ENCODE measurements at regions not wholly inside any gene's neighbourhood (a gene's known extent, or its start where the extent isn't known, plus 50 kb on each side); places are given as distances from the start of the nearest gene placed in this dataset.

DNA sequence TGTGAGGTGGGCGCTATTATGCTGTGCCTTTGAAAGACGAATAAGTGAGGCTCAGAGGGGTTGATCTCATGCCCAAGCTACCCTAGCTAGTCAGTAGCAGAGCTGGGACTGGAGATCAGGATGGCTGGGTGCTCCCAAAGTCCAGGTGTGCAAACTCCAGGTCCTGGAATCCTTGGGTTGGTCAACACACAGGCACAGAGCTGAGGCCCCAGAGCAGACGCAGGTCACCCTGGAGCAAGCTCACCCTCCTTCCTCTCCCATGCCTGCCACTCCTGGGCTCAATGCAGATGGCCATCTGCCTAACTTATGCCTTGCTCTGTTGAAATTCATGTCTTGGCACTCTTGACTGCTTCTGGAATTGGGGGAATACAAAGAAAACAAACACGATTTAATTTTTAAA, 587.2 kb downstream of the PTPRU start:
- H3K9ac ChIP-seq (ENCODE audit: low read length in 2 of 2) = no peak overlapping the region
- H3K4me3 ChIP-seq (ENCODE audit: low read length in 2 of 2) = no peak overlapping the region
- H3K4me1 ChIP-seq (ENCODE audit: control insufficient read depth, insufficient read depth, low read length) = no peaks in the 10 kb centered on the region
- no peak overlapping the region for H3K27ac ChIP-seq (ENCODE audit: low read length)
- no peaks in the 10 kb centered on the region for H3K36me3 ChIP-seq (ENCODE audit: control insufficient read depth in 2 of 2, insufficient read depth in 2 of 2, low read length in 2 of 2)
- peaks cover 0 to 6% of the 10 kb centered on the region in 2 donors for H3K9me3 ChIP-seq (ENCODE audit: control insufficient read depth in 2 of 2, low read length in 2 of 2)
- peaks cover 19 to 27% of the 10 kb centered on the region in 2 donors for H3K27me3 ChIP-seq (ENCODE audit: control insufficient read depth in 1 of 2, insufficient read depth in 2 of 2, low read length in 2 of 2)

DNA sequence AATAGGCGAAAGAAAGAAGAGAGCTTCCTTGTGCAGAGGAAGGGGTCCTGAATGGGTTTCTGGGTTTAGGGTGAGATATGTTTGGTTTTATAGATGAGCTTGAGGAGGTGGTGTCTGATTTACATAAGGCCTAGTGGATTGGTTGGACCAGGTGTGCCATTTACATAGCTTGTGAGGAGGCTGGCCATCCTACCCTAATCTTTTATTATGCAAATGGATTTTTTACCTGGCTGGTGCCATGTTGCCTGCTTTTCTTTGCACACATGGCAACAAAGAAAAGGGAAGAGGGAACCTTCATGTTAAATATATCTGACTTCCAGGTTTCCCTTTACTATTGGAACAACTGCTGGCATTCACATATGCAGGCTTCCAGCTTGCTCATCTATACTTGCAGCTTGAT, 585.3 kb downstream of the PTPRU start:
- H3K4me3 ChIP-seq (ENCODE audit: low read length in 2 of 2) = no peak overlapping the region

DNA sequence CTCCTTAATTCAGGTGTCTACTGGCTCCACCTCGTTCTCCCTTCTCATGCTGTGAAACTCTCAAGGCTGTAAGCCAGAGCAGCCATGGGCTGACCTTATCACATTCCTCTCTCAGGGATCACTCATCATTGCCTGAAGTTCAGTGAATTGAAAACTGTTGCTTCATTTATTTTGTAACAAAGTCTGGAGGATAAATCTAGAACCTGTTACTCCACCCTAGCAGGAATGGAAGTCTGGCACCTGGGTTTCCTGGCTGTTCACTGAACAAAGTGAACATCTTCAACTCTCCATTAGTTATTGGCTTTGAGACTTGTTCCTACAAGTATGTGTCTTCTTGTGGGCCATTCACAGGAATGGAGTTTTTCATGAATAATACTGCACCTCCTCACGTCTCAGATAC, 584.1 kb downstream of the PTPRU start:
- H3K4me1 ChIP-seq (ENCODE audit: control insufficient read depth, insufficient read depth, low read length) = no peaks in the 10 kb centered on the region
- H3K9me3 ChIP-seq (ENCODE audit: control insufficient read depth in 2 of 2, low read length in 2 of 2) = peaks cover 0 to 6% of the 10 kb centered on the region in 2 donors
- H3K27ac ChIP-seq (ENCODE audit: low read length) = no peak overlapping the region
- H3K4me3 ChIP-seq (ENCODE audit: low read length in 2 of 2) = no peak overlapping the region
- peaks cover 6 to 19% of the 10 kb centered on the region in 2 donors for H3K27me3 ChIP-seq (ENCODE audit: control insufficient read depth in 1 of 2, insufficient read depth in 2 of 2, low read length in 2 of 2)
- no peak overlapping the region for H3K9ac ChIP-seq (ENCODE audit: low read length in 2 of 2)
- H3K36me3 ChIP-seq (ENCODE audit: control insufficient read depth in 2 of 2, insufficient read depth in 2 of 2, low read length in 2 of 2) = no peaks in the 10 kb centered on the region

More for the DNA sequence above, 585.3 kb downstream of the PTPRU start:
- Histone ChIP-seq H3K27ac (ENCODE audit: low read length) (no peak overlapping the region), H3K27me3 (ENCODE audit: control insufficient read depth in 1 of 2, insufficient read depth in 2 of 2, low read length in 2 of 2) (peaks cover 10 to 21% of the 10 kb centered on the region in 2 donors), H3K4me1 (ENCODE audit: control insufficient read depth, insufficient read depth, low read length) (no peaks in the 10 kb centered on the region), H3K36me3 (ENCODE audit: control insufficient read depth in 2 of 2, insufficient read depth in 2 of 2, low read length in 2 of 2) (no peaks in the 10 kb centered on the region), H3K9ac (ENCODE audit: low read length in 2 of 2) (no peak overlapping the region), H3K9me3 (ENCODE audit: control insufficient read depth in 2 of 2, low read length in 2 of 2) (peaks cover 0 to 6% of the 10 kb centered on the region in 2 donors)

DNA sequence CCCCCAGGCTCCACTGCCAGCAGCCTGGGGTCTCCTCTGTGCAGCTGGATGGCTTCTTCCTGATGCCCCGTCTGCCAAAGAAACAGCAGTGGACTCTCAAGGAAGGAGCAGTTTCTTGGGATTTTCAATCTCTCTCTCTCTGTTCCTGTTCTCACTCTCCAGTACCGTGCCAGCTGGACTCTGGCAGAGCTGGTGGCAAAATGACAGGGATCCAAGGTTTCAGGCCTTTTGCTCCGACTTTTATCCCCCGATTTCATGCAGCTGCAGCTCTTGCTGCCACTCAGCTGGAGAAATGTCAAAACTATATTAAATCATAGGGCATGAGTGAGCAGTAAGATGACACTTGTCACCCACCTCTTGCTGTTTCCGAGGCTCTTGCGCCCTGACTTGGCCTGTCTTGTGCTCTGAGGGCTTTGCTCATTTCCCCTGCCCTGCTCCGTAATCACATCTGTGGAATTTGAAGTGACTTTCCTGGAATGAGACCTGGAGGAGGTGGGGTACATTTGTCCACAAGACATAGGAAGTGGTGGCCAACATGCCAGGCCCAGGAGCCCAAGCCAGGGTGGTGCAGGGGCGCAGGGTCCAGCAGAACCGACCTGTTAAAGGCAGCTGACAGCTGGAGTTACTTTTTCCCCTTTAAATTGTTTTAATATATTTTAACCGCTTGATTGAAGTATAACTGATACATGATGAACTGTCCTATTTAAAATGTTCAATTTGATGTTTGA, 576.2 kb downstream of the PTPRU start:
- Histone ChIP-seq H3K9ac (ENCODE audit: low read length in 2 of 2) (no peak overlapping the region), H3K4me1 (ENCODE audit: control insufficient read depth, insufficient read depth, low read length) (no peaks in the 10 kb centered on the region), H3K4me3 (ENCODE audit: low read length in 2 of 2) (no peak overlapping the region), H3K27ac (ENCODE audit: low read length) (no peak overlapping the region), H3K36me3 (ENCODE audit: control insufficient read depth in 2 of 2, insufficient read depth in 2 of 2, low read length in 2 of 2) (no peaks in the 10 kb centered on the region), H3K9me3 (ENCODE audit: control insufficient read depth in 2 of 2, low read length in 2 of 2) (no peaks in the 10 kb centered on the region), H3K27me3 (ENCODE audit: control insufficient read depth in 1 of 2, insufficient read depth in 2 of 2, low read length in 2 of 2) (peaks cover 0 to 7% of the 10 kb centered on the region in 2 donors)

DNA sequence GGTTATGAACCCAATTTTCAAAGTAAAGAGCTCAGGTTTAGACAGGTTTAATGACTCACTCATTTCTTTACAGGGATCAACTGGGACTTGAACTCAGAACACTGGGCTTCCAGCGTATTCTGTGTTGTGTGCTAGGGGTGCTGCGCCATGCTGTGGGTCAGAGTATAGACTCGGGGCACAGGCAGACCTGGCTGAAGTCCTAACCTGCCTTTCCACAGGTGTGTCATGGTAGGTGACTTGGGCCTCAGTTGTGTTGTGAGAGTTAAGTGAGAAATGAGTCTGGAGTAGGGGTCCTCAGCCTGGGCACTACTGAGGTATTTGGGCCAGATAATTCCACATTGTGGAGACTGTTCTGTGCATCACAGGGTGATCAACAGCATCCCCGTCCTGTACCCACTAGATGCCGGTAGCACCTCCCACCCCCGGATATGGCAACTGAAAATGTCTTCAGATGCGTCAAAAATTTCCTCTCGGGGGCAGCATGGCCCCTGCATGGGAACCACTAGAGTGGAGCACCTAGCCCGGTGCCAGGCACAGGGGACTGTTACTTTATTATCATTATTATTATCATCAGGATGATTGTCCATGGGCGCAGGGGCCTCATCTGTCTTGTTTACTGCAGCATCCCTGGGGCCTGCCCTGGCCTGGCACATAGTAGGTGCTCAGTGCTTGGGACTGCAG, 575.5 kb downstream of the PTPRU start:
- no peaks in the 10 kb centered on the region for H3K9me3 ChIP-seq (ENCODE audit: control insufficient read depth in 2 of 2, low read length in 2 of 2)
- H3K9ac ChIP-seq (ENCODE audit: low read length in 2 of 2) = no peak overlapping the region
- no peaks in the 10 kb centered on the region for H3K4me1 ChIP-seq (ENCODE audit: control insufficient read depth, insufficient read depth, low read length)
- no peak overlapping the region for H3K4me3 ChIP-seq (ENCODE audit: low read length in 2 of 2)
- H3K27ac ChIP-seq (ENCODE audit: low read length) = no peak overlapping the region
- no peaks in the 10 kb centered on the region for H3K36me3 ChIP-seq (ENCODE audit: control insufficient read depth in 2 of 2, insufficient read depth in 2 of 2, low read length in 2 of 2)
- peaks cover 0 to 7% of the 10 kb centered on the region in 2 donors for H3K27me3 ChIP-seq (ENCODE audit: control insufficient read depth in 1 of 2, insufficient read depth in 2 of 2, low read length in 2 of 2)

DNA sequence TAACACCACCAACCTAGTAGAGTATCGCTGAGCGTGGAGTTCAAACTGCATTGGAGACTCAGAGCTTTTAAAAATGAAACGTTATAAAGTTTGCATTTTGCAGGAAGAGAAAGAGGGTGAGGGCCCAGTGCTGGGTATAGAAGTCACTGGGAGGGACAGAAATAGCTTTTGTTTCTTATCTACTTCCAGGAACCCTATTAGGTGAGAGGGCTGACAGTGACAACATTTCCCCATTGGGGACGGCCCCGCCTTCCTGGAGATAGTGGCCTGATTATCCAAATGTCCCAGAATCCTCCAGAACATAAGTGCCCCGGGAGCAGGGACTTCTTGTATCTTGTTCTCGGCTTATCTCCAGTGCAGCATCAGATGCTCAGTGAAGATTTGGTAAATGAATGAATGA, 574.9 kb downstream of the PTPRU start:
- Histone ChIP-seq H3K9ac (ENCODE audit: low read length in 2 of 2) (no peak overlapping the region), H3K4me3 (ENCODE audit: low read length in 2 of 2) (no peak overlapping the region)

DNA sequence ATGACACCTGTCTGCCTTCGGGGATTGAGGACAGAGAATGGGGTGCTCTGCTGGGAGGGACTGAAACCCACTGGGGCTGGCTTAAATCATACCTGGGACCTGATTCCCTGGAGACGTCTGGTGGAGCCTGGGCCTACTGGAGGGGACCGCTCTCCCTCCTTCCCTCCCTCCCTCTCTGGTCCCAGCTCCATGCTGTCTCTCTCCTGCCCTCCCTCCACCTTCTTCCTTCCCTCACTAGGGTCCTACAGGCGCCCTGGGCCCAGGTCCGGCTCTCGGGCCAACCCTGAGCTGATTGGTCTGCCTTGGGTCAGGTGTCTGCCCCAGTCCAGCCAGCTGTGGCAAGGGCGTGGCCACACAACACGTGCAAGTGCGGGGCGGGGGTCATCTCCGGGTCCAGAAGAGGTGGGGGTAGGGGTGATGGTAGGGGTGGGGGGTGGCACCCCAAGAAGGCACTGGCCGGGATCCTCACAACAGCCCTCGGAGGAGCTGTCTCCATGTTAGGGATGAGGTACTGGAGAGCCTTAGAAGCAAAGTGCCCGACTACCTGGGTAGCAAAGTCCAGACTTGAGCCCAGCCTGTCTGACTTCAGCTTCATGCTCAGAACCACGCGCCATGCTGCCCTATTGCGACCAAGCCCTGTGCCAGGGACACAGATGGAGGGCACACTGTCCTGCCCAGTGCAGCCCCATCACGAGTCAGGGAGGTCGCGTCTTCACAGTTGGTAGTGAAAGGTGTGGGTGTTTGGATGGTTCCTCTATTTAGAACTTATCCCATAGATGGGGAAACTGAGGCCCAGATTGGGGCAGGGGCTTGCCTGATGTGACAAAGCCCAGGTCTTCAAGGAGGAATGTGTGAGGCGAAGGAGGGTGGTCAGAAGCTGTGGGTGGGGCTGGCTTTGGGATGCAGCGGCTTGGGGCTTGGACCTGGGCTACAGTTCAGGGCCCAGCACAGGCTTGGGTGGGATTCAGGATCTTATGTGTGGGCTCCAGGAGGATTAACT, 574.1 kb downstream of the PTPRU start:
- Histone ChIP-seq H3K4me1 (ENCODE audit: control insufficient read depth, insufficient read depth, low read length) (no peaks in the 10 kb centered on the region), H3K9me3 (ENCODE audit: control insufficient read depth in 2 of 2, low read length in 2 of 2) (no peaks in the 10 kb centered on the region), H3K27me3 (ENCODE audit: control insufficient read depth in 1 of 2, insufficient read depth in 2 of 2, low read length in 2 of 2) (peaks cover 0 to 8% of the 10 kb centered on the region in 2 donors), H3K36me3 (ENCODE audit: control insufficient read depth in 2 of 2, insufficient read depth in 2 of 2, low read length in 2 of 2) (no peaks in the 10 kb centered on the region), H3K4me3 (ENCODE audit: low read length in 2 of 2) (no peak overlapping the region), H3K27ac (ENCODE audit: low read length) (no peak overlapping the region), H3K9ac (ENCODE audit: low read length in 2 of 2) (no peak overlapping the region)

More for the DNA sequence above, 574.9 kb downstream of the PTPRU start:
- H3K27me3 ChIP-seq (ENCODE audit: control insufficient read depth in 1 of 2, insufficient read depth in 2 of 2, low read length in 2 of 2) = peaks cover 0 to 7% of the 10 kb centered on the region in 2 donors
- no peak overlapping the region for H3K27ac ChIP-seq (ENCODE audit: low read length)
- no peaks in the 10 kb centered on the region for H3K36me3 ChIP-seq (ENCODE audit: control insufficient read depth in 2 of 2, insufficient read depth in 2 of 2, low read length in 2 of 2)
- H3K4me1 ChIP-seq (ENCODE audit: control insufficient read depth, insufficient read depth, low read length) = no peaks in the 10 kb centered on the region
- no peaks in the 10 kb centered on the region for H3K9me3 ChIP-seq (ENCODE audit: control insufficient read depth in 2 of 2, low read length in 2 of 2)

DNA sequence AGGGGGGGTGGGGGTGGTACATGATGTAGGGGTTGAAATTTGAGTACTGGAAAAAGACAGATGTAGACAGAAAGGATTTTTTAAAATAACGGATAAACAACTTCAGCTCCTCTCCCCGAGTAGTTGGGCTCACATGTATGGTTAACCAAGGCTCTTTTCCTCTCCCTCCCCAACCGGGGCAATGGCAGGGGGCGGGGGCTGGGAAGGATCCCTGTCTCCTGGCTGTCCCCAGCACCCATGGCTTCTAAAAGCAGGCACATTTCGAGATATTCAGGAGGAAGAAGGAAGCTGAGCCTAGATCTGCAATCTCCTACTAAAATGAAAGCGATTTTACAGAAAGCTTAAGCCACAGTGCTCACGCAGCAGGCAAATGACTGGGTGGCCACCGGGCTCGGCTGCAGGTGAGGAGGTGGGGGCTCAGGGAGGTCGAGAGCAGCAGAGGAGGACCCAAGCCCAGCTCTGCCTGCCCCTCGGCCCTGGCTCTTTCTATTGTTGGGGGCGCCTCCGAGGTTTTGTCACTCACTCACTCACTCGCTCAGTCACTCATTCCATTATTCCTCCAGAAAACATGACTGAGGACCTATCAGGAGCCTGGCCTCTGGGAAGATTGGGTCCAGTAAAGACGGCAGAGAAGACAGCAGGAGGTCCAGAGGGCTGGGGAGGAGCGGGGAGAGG, 573.3 kb downstream of the PTPRU start:
- Histone ChIP-seq H3K4me3 (ENCODE audit: low read length in 2 of 2) (no peak overlapping the region), H3K9me3 (ENCODE audit: control insufficient read depth in 2 of 2, low read length in 2 of 2) (no peaks in the 10 kb centered on the region), H3K9ac (ENCODE audit: low read length in 2 of 2) (no peak overlapping the region), H3K27me3 (ENCODE audit: control insufficient read depth in 1 of 2, insufficient read depth in 2 of 2, low read length in 2 of 2) (peaks cover 0 to 10% of the 10 kb centered on the region in 2 donors), H3K4me1 (ENCODE audit: control insufficient read depth, insufficient read depth, low read length) (no peaks in the 10 kb centered on the region), H3K27ac (ENCODE audit: low read length) (no peak overlapping the region), H3K36me3 (ENCODE audit: control insufficient read depth in 2 of 2, insufficient read depth in 2 of 2, low read length in 2 of 2) (no peaks in the 10 kb centered on the region)

DNA sequence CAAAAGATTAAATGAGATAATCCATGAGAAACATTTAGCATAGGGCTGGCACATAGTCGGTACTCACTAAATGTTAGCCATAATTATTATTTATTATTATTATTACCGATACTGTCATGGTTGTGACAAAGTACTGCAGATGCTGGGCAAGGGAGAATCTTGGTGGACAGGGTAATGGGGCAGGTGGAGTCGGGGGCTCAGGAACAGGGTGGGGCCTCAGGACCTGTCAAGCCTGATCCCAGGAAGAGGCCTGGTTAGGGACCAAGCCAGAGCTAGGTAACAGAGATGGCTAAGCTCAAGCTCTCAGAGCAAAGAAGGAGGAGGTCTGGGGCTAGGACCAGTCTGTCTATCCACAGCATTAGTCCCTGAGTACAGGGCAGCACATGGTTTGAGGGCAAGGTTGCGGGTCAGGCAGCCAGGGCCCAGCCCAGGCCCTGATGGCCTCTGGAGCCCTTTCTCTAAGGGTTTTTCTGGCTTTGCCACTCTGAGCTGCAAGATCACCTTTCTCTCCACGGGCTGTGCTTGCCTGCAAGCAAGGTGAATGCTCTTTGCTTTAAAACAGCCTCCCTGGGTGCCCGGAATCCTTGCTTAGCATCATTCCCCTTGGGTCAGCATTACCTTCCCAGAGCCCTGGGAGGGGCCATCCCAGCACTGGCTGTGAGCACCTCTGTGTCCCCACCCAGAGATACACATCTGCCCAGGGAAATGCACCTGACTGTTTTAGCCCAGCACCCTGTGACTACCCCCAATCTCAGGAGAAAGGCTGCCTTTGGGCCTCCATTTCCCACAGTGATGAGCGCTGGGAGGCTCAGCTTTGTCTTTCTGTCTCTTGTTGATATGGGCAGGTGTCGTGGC, 572.0 kb downstream of the PTPRU start:
- H3K4me3 ChIP-seq (ENCODE audit: low read length in 2 of 2) = no peak overlapping the region
- H3K9ac ChIP-seq (ENCODE audit: low read length in 2 of 2) = no peak overlapping the region
- H3K27ac ChIP-seq (ENCODE audit: low read length) = no peak overlapping the region
- H3K9me3 ChIP-seq (ENCODE audit: control insufficient read depth in 2 of 2, low read length in 2 of 2) = no peaks in the 10 kb centered on the region
- H3K4me1 ChIP-seq (ENCODE audit: control insufficient read depth, insufficient read depth, low read length) = no peaks in the 10 kb centered on the region
- peaks cover 3 to 12% of the 10 kb centered on the region in 2 donors for H3K27me3 ChIP-seq (ENCODE audit: control insufficient read depth in 1 of 2, insufficient read depth in 2 of 2, low read length in 2 of 2)
- no peaks in the 10 kb centered on the region for H3K36me3 ChIP-seq (ENCODE audit: control insufficient read depth in 2 of 2, insufficient read depth in 2 of 2, low read length in 2 of 2)
